ENCODE measurements at regions not wholly inside any gene's neighbourhood (a gene's known extent, or its start where the extent isn't known, plus 50 kb on each side); places are given as distances from the start of the nearest gene placed in this dataset.
"Not testable (repeated sequence)": the region's sequence is repeated elsewhere in the genome, so short reads cannot be mapped to it uniquely, and the experiment has no call there.

- intact Hi-C loops (cut with DNase I); H3K27ac ChIP-seq (ENCODE audit: low read depth in 1 of 2, low read length in 2 of 2); H3K9me3 ChIP-seq (ENCODE audit: control insufficient read depth, low read length); H3K36me3 ChIP-seq (ENCODE audit: control insufficient read depth in 1 of 2, insufficient read depth in 2 of 2, low read length in 1 of 2); DNase-seq; H3K27me3 ChIP-seq (ENCODE audit: control insufficient read depth in 1 of 2, insufficient read depth in 2 of 2, low read length in 1 of 2); H3K4me3 ChIP-seq (ENCODE audit: low read length in 2 of 2); H3K4me1 ChIP-seq (ENCODE audit: control insufficient read depth in 1 of 2, insufficient read depth in 2 of 2, low read length in 2 of 2): not testable (repeated sequence)
- peak; percentile 94 for ATAC-seq (ENCODE audit: low FRiP score)
- WGBS, 2 donors, result 0% methylated on average over 14 of the region's 103 CpGs; no CpG with 5 or more reads in 1 of the 2 donors
Observed at GRCh38 chr7:75237255-75238187, 145.1 kb downstream of the GTF2IRD2B start.

GRCh38 chr7:75238309-75238708 lies 145.9 kb downstream of the GTF2IRD2B start:
- ATAC-seq (ENCODE audit: low FRiP score), result peak; percentile 6
- H3K9me3 ChIP-seq (ENCODE audit: control insufficient read depth, low read length); H3K36me3 ChIP-seq (ENCODE audit: control insufficient read depth in 1 of 2, insufficient read depth in 2 of 2, low read length in 1 of 2); H3K27me3 ChIP-seq (ENCODE audit: control insufficient read depth in 1 of 2, insufficient read depth in 2 of 2, low read length in 1 of 2); H3K27ac ChIP-seq (ENCODE audit: low read depth in 1 of 2, low read length in 2 of 2); H3K4me3 ChIP-seq (ENCODE audit: low read length in 2 of 2); DNase-seq; H3K4me1 ChIP-seq (ENCODE audit: control insufficient read depth in 1 of 2, insufficient read depth in 2 of 2, low read length in 2 of 2); intact Hi-C loops (cut with DNase I): not testable (repeated sequence)
- no CpG with 5 or more reads among the region's 10 CpGs for WGBS, 2 donors

GRCh38 chr7:75243638-75244037 lies 151.2 kb downstream of the GTF2IRD2B start:
- H3K4me3 ChIP-seq (ENCODE audit: low read length in 2 of 2); ATAC-seq (ENCODE audit: low FRiP score); intact Hi-C loops (cut with DNase I); H3K9me3 ChIP-seq (ENCODE audit: control insufficient read depth, low read length); H3K4me1 ChIP-seq (ENCODE audit: control insufficient read depth in 1 of 2, insufficient read depth in 2 of 2, low read length in 2 of 2); H3K36me3 ChIP-seq (ENCODE audit: control insufficient read depth in 1 of 2, insufficient read depth in 2 of 2, low read length in 1 of 2); H3K27ac ChIP-seq (ENCODE audit: low read depth in 1 of 2, low read length in 2 of 2); DNase-seq; H3K27me3 ChIP-seq (ENCODE audit: control insufficient read depth in 1 of 2, insufficient read depth in 2 of 2, low read length in 1 of 2): not testable (repeated sequence)
- no CpG with 5 or more reads among the region's 3 CpGs for WGBS, 2 donors

- DNase-seq; intact Hi-C loops (cut with DNase I); H3K27ac ChIP-seq (ENCODE audit: low read depth in 1 of 2, low read length in 2 of 2); H3K9me3 ChIP-seq (ENCODE audit: control insufficient read depth, low read length); H3K4me1 ChIP-seq (ENCODE audit: control insufficient read depth in 1 of 2, insufficient read depth in 2 of 2, low read length in 2 of 2); ATAC-seq (ENCODE audit: low FRiP score); H3K27me3 ChIP-seq (ENCODE audit: control insufficient read depth in 1 of 2, insufficient read depth in 2 of 2, low read length in 1 of 2); H3K36me3 ChIP-seq (ENCODE audit: control insufficient read depth in 1 of 2, insufficient read depth in 2 of 2, low read length in 1 of 2); H3K4me3 ChIP-seq (ENCODE audit: low read length in 2 of 2): not testable (repeated sequence)
- WGBS, 2 donors, result no CpG with 5 or more reads among the region's 8 CpGs
Observed at GRCh38 chr7:75248216-75248615, 147.2 kb upstream of the TRIM73 start.

- H3K4me3 ChIP-seq (ENCODE audit: low read length in 2 of 2); H3K36me3 ChIP-seq (ENCODE audit: control insufficient read depth in 1 of 2, insufficient read depth in 2 of 2, low read length in 1 of 2); H3K4me1 ChIP-seq (ENCODE audit: control insufficient read depth in 1 of 2, insufficient read depth in 2 of 2, low read length in 2 of 2); intact Hi-C loops (cut with DNase I); DNase-seq; ATAC-seq (ENCODE audit: low FRiP score); H3K27me3 ChIP-seq (ENCODE audit: control insufficient read depth in 1 of 2, insufficient read depth in 2 of 2, low read length in 1 of 2); H3K27ac ChIP-seq (ENCODE audit: low read depth in 1 of 2, low read length in 2 of 2); H3K9me3 ChIP-seq (ENCODE audit: control insufficient read depth, low read length): not testable (repeated sequence)
- WGBS, 2 donors, result no CpG with 5 or more reads among the region's 3 CpGs
Observed at GRCh38 chr7:75254238-75254637, 141.2 kb upstream of the TRIM73 start.

GRCh38 chr7:75257442-75257841 lies 138.0 kb upstream of the TRIM73 start:
- ATAC-seq (ENCODE audit: low FRiP score); H3K4me3 ChIP-seq (ENCODE audit: low read length in 2 of 2); intact Hi-C loops (cut with DNase I); H3K4me1 ChIP-seq (ENCODE audit: control insufficient read depth in 1 of 2, insufficient read depth in 2 of 2, low read length in 2 of 2); H3K27me3 ChIP-seq (ENCODE audit: control insufficient read depth in 1 of 2, insufficient read depth in 2 of 2, low read length in 1 of 2); H3K27ac ChIP-seq (ENCODE audit: low read depth in 1 of 2, low read length in 2 of 2); H3K36me3 ChIP-seq (ENCODE audit: control insufficient read depth in 1 of 2, insufficient read depth in 2 of 2, low read length in 1 of 2); H3K9me3 ChIP-seq (ENCODE audit: control insufficient read depth, low read length); DNase-seq: not testable (repeated sequence)
- no CpG with 5 or more reads among the region's 2 CpGs for WGBS, 2 donors

- ATAC-seq (ENCODE audit: low FRiP score); H3K9me3 ChIP-seq (ENCODE audit: control insufficient read depth, low read length); DNase-seq; H3K36me3 ChIP-seq (ENCODE audit: control insufficient read depth in 1 of 2, insufficient read depth in 2 of 2, low read length in 1 of 2); H3K27ac ChIP-seq (ENCODE audit: low read depth in 1 of 2, low read length in 2 of 2); H3K4me3 ChIP-seq (ENCODE audit: low read length in 2 of 2); H3K27me3 ChIP-seq (ENCODE audit: control insufficient read depth in 1 of 2, insufficient read depth in 2 of 2, low read length in 1 of 2); H3K4me1 ChIP-seq (ENCODE audit: control insufficient read depth in 1 of 2, insufficient read depth in 2 of 2, low read length in 2 of 2); intact Hi-C loops (cut with DNase I): not testable (repeated sequence)
- WGBS, 2 donors, result no CpG with 5 or more reads among the region's 6 CpGs
Observed at GRCh38 chr7:75259454-75260003, 135.9 kb upstream of the TRIM73 start.

GRCh38 chr7:75261660-75262059 lies 133.8 kb upstream of the TRIM73 start:
- intact Hi-C loops (cut with DNase I); ATAC-seq (ENCODE audit: low FRiP score); H3K36me3 ChIP-seq (ENCODE audit: control insufficient read depth in 1 of 2, insufficient read depth in 2 of 2, low read length in 1 of 2); DNase-seq; H3K27ac ChIP-seq (ENCODE audit: low read depth in 1 of 2, low read length in 2 of 2); H3K4me1 ChIP-seq (ENCODE audit: control insufficient read depth in 1 of 2, insufficient read depth in 2 of 2, low read length in 2 of 2); H3K4me3 ChIP-seq (ENCODE audit: low read length in 2 of 2); H3K27me3 ChIP-seq (ENCODE audit: control insufficient read depth in 1 of 2, insufficient read depth in 2 of 2, low read length in 1 of 2); H3K9me3 ChIP-seq (ENCODE audit: control insufficient read depth, low read length): not testable (repeated sequence)
- WGBS, 2 donors, result no CpG with 5 or more reads among the region's 2 CpGs

GRCh38 chr7:75268158-75268557 lies 127.3 kb upstream of the TRIM73 start:
- DNase-seq; H3K9me3 ChIP-seq (ENCODE audit: control insufficient read depth, low read length); H3K4me1 ChIP-seq (ENCODE audit: control insufficient read depth in 1 of 2, insufficient read depth in 2 of 2, low read length in 2 of 2); H3K27ac ChIP-seq (ENCODE audit: low read depth in 1 of 2, low read length in 2 of 2); ATAC-seq (ENCODE audit: low FRiP score); H3K4me3 ChIP-seq (ENCODE audit: low read length in 2 of 2); H3K36me3 ChIP-seq (ENCODE audit: control insufficient read depth in 1 of 2, insufficient read depth in 2 of 2, low read length in 1 of 2); intact Hi-C loops (cut with DNase I); H3K27me3 ChIP-seq (ENCODE audit: control insufficient read depth in 1 of 2, insufficient read depth in 2 of 2, low read length in 1 of 2): not testable (repeated sequence)
- no CpG with 5 or more reads among the region's 1 CpG for WGBS, 2 donors

All from aorta (tissue), 5 donors.